Stimulated activated effector memory CD8-positive, alpha-beta T cell treated with anti-CD3 and anti-CD28 coated beads, Interleukin-12 subunit alpha, Interleukin-12 subunit beta, amount 100 ng/mL, for 72 hours (primary cell): ENCODE measurements at regions not wholly inside any gene's neighbourhood (a gene's known extent, or its start where the extent isn't known, plus 50 kb on each side); places are given as distances from the start of the nearest gene placed in this dataset.
"Not testable (repeated sequence)": the region's sequence is repeated elsewhere in the genome, so short reads cannot be mapped to it uniquely, and the experiment has no call there.

Source experiments
- ATAC-seq: fragments of 150-1000 bp; cut with Tn5 transposase; 2 replicates; pipeline ENCODE4 v1.10.0; 2021
- DNase-seq, 2 donors: peaks; one replicate each; pipeline ENCODE4 v3.0.0; 2021 to 2022; ENCODE audit warnings: low spot score in 2 of 2
- H3K27ac Mint-ChIP-seq: one replicate; pipeline ENCODE4 v1.8.0; 2022; ENCODE audit warnings: mild to moderate bottlenecking, mixed read lengths
- H3K36me3 Mint-ChIP-seq: one replicate; pipeline ENCODE4 v1.8.0; 2022; ENCODE audit warnings: mild to moderate bottlenecking, mixed read lengths
- H3K4me1 Mint-ChIP-seq: one replicate; pipeline ENCODE4 v1.8.0; 2022; ENCODE audit warnings: mixed read lengths
- H3K4me3 Mint-ChIP-seq: one replicate; pipeline ENCODE4 v1.8.0; 2022; ENCODE audit warnings: mild to moderate bottlenecking, mixed read lengths
- H3K9me3 Mint-ChIP-seq: one replicate; pipeline ENCODE4 v1.8.0; 2022; ENCODE audit warnings: mixed read lengths

DNA sequence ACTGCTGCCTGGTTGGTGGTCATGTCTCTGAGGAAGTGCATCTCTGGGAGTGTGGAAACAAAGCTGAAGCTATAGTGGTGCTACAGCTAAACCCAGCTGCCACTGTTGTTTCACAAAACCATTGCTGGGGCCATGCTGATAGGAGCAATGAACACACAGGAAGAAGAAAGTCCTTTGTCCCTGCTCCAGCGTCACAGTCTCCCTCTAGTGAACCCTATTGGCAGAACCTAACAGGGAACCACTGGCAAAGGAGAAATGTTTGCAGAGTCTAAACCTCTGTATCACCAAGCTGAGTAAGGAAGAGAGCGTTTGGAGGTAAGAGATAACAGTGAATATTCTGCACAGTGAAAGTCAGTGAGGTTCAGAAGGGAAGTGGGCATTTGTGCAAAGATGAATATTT, 244.0 kb downstream of the YTHDC2 start:
- ATAC-seq (no peak), DNase-seq (no peak)
- Mint-ChIP-seq H3K4me3 (no peak overlapping the region), H3K4me1 (no peaks in the 10 kb centered on the region), H3K27ac (no peak overlapping the region), H3K9me3 (peaks cover 9% of the 10 kb centered on the region), H3K36me3 (no peaks in the 10 kb centered on the region)

DNA sequence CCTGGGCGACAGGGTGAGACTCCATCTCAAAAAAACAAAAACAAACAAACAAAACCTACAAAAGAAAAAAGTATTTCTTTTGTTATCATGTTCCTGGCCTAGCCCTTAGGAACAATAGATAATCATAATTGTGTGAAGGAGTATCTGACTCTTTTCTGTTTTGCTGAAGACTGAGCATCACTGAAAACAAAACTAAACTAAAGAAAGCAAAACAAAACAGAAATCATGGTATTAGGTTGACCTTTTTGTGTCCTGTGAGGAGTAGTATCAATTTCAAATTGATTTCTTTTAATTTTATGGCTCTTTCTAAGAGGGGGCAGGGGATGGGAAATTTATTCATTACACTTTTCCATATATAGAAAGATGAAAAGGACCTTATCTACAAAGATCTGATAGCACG, 246.0 kb downstream of the YTHDC2 start:
- DNase-seq (no peak), ATAC-seq (no peak)
- Mint-ChIP-seq H3K9me3 (peaks cover 9% of the 10 kb centered on the region), H3K36me3 (no peaks in the 10 kb centered on the region), H3K4me3 (no peak overlapping the region), H3K27ac (no peak overlapping the region), H3K4me1 (no peaks in the 10 kb centered on the region)

- H3K27ac Mint-ChIP-seq = no peak overlapping the region
- H3K4me1 Mint-ChIP-seq = no peaks in the 10 kb centered on the region
- no peak overlapping the region for H3K4me3 Mint-ChIP-seq
- ATAC-seq (no peak), DNase-seq (no peak)
- H3K36me3 Mint-ChIP-seq = no peaks in the 10 kb centered on the region
- H3K9me3 Mint-ChIP-seq = peaks cover 11% of the 10 kb centered on the region
Measured at GRCh38 chr5:113760486-113760885, 247.0 kb downstream of the YTHDC2 start.

DNA sequence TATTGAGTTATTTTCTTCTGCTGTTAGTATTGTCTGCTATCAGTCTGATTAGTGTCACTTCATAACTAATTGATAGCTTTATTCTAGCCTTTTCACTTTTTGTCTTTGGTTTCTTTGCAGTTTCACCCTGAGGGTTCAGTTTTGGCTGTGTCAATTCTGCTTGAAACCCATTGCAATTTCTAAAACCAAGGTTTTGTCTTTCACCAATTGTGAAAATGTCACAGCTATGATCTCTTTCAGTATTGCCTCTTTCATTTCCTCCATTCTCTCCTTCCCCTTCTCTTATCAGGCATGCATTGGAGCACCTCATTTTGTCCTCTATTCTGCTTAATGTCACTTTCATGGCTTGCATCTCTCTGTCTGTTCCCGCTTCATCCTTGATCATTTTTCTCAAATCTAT, 248.1 kb downstream of the YTHDC2 start:
- peaks cover 11% of the 10 kb centered on the region for H3K9me3 Mint-ChIP-seq
- no peak overlapping the region for H3K27ac Mint-ChIP-seq
- DNase-seq (no peak), ATAC-seq (no peak)
- no peaks in the 10 kb centered on the region for H3K36me3 Mint-ChIP-seq
- H3K4me3 Mint-ChIP-seq = no peak overlapping the region
- no peaks in the 10 kb centered on the region for H3K4me1 Mint-ChIP-seq

GRCh38 chr5:113764382-113764781, 250.9 kb downstream of the YTHDC2 start:
- no peak overlapping the region for H3K4me3 Mint-ChIP-seq
- H3K4me1 Mint-ChIP-seq = no peaks in the 10 kb centered on the region
- ATAC-seq = no peak
- no peak for DNase-seq
- no peak overlapping the region for H3K27ac Mint-ChIP-seq
- H3K36me3 Mint-ChIP-seq = no peaks in the 10 kb centered on the region
- H3K9me3 Mint-ChIP-seq = peaks cover 9% of the 10 kb centered on the region

DNA sequence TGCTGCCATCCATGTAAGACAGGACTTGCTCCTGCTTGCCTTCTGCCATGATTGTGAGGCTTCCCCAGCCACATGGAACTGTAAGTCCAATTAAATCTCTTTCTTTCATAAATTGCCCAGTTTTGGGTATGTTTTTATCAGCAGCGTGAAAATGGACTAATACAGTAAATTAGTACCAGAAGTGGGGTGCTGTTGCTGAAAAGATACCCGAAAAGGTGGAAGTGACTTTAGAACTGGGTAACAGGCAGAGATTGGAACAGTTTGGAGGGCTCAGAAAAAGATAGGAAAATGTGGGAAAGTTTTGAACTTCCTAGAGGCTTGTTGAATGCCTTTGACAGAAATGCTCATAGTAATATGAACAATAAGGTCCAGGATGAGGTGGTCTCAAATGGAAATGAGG, 253.3 kb downstream of the YTHDC2 start:
- not testable (repeated sequence) for H3K4me3 Mint-ChIP-seq, H3K27ac Mint-ChIP-seq, DNase-seq, H3K9me3 Mint-ChIP-seq, H3K36me3 Mint-ChIP-seq, H3K4me1 Mint-ChIP-seq, ATAC-seq

DNA sequence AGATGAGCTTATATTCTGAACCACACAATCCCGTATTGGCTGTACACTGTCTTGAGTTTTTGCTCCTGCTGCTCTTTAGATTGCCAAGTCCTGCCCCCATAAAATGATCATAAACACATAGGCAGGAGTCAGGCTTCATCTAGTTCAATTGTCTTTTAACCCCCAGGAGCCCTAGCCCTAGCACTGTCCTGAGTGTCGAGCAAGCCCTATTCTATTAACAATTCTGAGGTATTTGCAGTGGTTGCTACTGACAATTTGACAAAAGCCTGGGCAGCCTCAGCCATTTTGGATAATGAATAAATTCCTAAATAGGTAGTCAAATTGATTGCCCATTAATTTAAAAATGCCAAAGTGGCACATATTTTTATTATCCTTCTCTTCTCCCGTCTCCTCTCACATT, 257.2 kb downstream of the YTHDC2 start:
- Mint-ChIP-seq H3K4me1 (no peaks in the 10 kb centered on the region), H3K36me3 (no peaks in the 10 kb centered on the region), H3K4me3 (no peak overlapping the region), H3K27ac (no peak overlapping the region), H3K9me3 (peaks cover 4% of the 10 kb centered on the region)
- ATAC-seq (no peak), DNase-seq (no peak)

DNA sequence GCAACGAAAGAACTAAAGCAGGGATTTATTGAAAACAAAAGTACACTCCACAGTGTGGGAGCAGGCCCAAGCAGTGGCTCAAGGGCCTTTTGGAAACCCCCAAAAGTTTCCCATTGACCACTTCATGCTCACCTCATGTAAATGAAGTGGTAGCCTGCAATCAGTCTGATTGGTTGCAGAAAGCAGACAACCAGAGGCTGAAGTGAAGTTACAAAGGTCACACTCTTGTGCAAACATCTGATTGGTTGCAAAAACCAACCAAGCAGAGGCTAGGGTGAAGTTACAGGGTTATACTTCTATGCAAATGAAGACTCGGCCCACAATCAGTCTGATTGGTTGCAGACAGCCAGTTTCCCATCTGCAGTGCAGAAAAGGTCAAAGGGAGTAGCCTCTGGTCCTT, 258.0 kb downstream of the YTHDC2 start:
- H3K9me3 Mint-ChIP-seq = peaks cover 5% of the 10 kb centered on the region
- no peak overlapping the region for H3K27ac Mint-ChIP-seq
- ATAC-seq (no peak), DNase-seq (no peak)
- H3K4me1 Mint-ChIP-seq = no peaks in the 10 kb centered on the region
- H3K4me3 Mint-ChIP-seq = no peak overlapping the region
- no peaks in the 10 kb centered on the region for H3K36me3 Mint-ChIP-seq

DNA sequence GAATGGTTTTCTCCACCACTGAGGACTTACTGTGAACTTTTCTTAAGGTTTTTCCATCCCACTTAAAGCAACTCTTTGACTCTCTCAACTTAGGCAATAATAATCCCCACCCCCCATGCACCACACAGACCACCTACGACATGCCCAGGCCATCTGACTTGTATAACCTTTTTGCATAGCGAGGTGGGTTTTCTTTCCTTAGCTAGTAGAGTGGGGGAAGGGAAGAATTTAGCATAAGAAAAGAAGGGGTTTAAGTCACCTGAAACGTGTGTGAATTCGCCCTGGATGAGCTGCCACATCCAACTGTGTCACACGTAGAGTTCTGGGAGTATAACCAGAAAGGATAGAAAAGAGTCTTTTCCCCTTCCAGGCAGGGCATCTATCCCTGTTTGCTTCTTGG, 262.7 kb downstream of the YTHDC2 start:
- H3K27ac Mint-ChIP-seq = no peak overlapping the region
- H3K4me1 Mint-ChIP-seq = peaks cover 4% of the 10 kb centered on the region
- H3K4me3 Mint-ChIP-seq = no peak overlapping the region
- H3K9me3 Mint-ChIP-seq = peaks cover 5% of the 10 kb centered on the region
- DNase-seq (no peak), ATAC-seq (no peak)
- H3K36me3 Mint-ChIP-seq = no peaks in the 10 kb centered on the region

GRCh38 chr5:113776832-113777525, 263.5 kb downstream of the YTHDC2 start:
- ATAC-seq = no peak
- Mint-ChIP-seq H3K36me3 (no peaks in the 10 kb centered on the region), H3K4me3 (no peak overlapping the region)

GRCh38 chr5:113778147-113778546, 264.7 kb downstream of the YTHDC2 start:
- Mint-ChIP-seq H3K27ac (no peak overlapping the region), H3K4me1 (peaks cover 4% of the 10 kb centered on the region), H3K9me3 (peaks cover 5% of the 10 kb centered on the region), H3K4me3 (no peak overlapping the region), H3K36me3 (no peaks in the 10 kb centered on the region)
- ATAC-seq (no peak), DNase-seq (no peak)

More at GRCh38 chr5:113776832-113777525, 263.5 kb downstream of the YTHDC2 start:
- H3K9me3 Mint-ChIP-seq = peaks cover 5% of the 10 kb centered on the region
- H3K27ac Mint-ChIP-seq = no peak overlapping the region
- no peak for DNase-seq
- H3K4me1 Mint-ChIP-seq = peaks cover 4% of the 10 kb centered on the region

DNA sequence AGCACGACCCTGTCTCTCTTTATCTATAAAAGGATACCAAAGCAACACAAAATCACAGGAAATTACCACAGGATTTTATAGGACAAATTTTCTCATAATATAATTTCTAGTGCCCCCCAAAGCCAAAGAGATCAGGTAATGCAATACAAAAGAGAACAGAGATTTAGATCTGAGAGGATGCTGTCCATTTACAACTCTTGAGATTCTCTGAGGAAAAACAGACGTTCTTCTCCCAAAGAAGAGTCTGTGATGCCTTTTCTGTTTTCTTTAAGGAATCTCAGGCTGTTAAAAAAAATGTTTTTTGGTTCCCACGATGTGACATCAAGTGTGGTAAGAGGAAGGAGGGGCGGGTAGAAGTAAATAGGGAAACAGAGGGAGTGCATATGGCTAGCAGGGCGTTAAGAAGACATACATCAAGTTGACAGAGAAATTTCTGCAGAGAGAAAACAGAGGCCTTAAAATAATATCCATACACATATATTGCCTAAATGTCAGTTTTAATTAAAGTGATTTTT, 274.7 kb downstream of the YTHDC2 start:
- H3K27ac Mint-ChIP-seq = no peak overlapping the region
- no peaks in the 10 kb centered on the region for H3K4me1 Mint-ChIP-seq
- H3K36me3 Mint-ChIP-seq = no peaks in the 10 kb centered on the region
- H3K4me3 Mint-ChIP-seq = no peak overlapping the region
- ATAC-seq = no peak
- H3K9me3 Mint-ChIP-seq = no peaks in the 10 kb centered on the region
- DNase-seq = no peak

- H3K36me3 Mint-ChIP-seq = no peaks in the 10 kb centered on the region
- H3K9me3 Mint-ChIP-seq = no peaks in the 10 kb centered on the region
- DNase-seq (no peak), ATAC-seq (no peak)
- H3K4me3 Mint-ChIP-seq = no peak overlapping the region
- no peak overlapping the region for H3K27ac Mint-ChIP-seq
- no peaks in the 10 kb centered on the region for H3K4me1 Mint-ChIP-seq
Measured at GRCh38 chr5:113789769-113790168, 276.3 kb downstream of the YTHDC2 start.

DNA sequence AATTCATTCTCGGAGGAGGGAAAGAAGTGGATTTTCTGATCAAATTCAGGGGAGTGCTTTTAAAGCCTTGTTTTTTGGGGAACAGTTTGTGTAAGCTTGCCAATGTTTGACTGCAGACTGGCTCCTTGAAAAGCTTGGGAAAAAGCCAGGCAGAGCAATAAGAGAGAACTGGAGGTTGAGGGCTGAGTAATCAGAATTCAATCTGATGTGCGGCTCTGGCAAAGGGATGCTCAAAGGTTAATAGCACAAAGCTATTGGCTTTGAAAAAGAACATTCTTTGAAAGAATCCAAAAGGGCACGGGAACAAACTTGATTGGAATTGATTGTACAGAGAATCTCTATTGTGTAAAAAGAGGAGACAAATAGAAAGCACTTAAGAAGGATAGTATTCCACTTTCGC, 279.3 kb downstream of the YTHDC2 start:
- DNase-seq = no peak
- Mint-ChIP-seq H3K27ac (no peak overlapping the region), H3K4me1 (no peaks in the 10 kb centered on the region), H3K36me3 (no peaks in the 10 kb centered on the region), H3K4me3 (no peak overlapping the region), H3K9me3 (no peaks in the 10 kb centered on the region)
- ATAC-seq = no peak

DNA sequence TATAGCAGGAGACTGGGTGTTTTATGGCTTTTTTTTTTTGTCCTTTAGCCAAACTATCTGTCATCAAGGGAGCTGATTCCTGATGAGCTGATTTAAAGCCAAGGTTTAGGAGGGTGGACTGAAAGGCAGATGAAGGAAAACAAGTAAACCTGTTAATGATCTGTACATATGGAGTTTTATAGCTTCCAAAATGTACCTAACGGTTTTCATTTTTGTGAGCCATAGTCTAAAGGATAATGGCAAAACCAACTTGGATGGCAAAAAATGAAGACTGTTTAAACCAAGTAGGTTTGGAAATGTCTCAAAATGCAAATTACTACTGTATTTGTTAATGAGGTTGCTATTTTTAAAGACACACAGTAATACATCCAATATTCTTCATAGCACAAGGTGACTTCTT, 281.5 kb downstream of the YTHDC2 start:
- ATAC-seq = no peak
- Mint-ChIP-seq H3K9me3 (no peaks in the 10 kb centered on the region), H3K4me1 (no peaks in the 10 kb centered on the region), H3K27ac (no peak overlapping the region), H3K4me3 (no peak overlapping the region), H3K36me3 (no peaks in the 10 kb centered on the region)
- DNase-seq = no peak

DNA sequence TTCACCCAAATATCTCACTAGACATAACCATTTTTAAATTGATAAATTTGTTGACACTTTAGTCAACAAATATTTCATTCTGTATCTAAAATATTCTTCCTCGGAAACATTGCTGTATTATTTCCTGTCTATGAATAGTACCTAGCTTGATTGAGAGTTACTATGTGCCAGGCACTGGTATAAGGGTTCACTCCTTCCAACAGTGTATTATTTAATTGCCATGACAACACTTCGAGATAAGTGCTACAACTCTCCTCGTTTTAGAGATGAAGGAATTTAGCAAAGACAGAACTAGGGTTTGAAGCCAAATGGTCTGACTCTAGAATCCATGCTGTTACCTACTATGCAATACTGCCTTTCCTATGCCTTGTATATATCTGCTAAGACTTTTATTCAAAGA, 287.2 kb downstream of the YTHDC2 start:
- ATAC-seq (no peak), DNase-seq (no peak)
- H3K9me3 Mint-ChIP-seq = no peaks in the 10 kb centered on the region
- H3K27ac Mint-ChIP-seq = no peak overlapping the region
- no peak overlapping the region for H3K4me3 Mint-ChIP-seq
- H3K4me1 Mint-ChIP-seq = no peaks in the 10 kb centered on the region
- no peaks in the 10 kb centered on the region for H3K36me3 Mint-ChIP-seq

GRCh38 chr5:113804264-113804663, 290.8 kb downstream of the YTHDC2 start:
- Mint-ChIP-seq H3K4me1 (no peaks in the 10 kb centered on the region), H3K4me3 (no peak overlapping the region), H3K27ac (no peak overlapping the region), H3K36me3 (no peaks in the 10 kb centered on the region), H3K9me3 (no peaks in the 10 kb centered on the region)
- no peak for ATAC-seq
- no peak for DNase-seq
